Left renal pelvis (tissue), 4 donors: ENCODE measurements at regions not wholly inside any gene's neighbourhood (a gene's known extent, or its start where the extent isn't known, plus 50 kb on each side); places are given as distances from the start of the nearest gene placed in this dataset.
"Not testable (repeated sequence)": the region's sequence is repeated elsewhere in the genome, so short reads cannot be mapped to it uniquely, and the experiment has no call there.

Experiments
- DNase-seq, 4 donors: peaks; one replicate each; pipeline ENCODE4 v3.0.0-alpha.2; 2013; ENCODE audit warnings: low read depth in 4 of 4, low spot score in 3 of 4

DNA sequence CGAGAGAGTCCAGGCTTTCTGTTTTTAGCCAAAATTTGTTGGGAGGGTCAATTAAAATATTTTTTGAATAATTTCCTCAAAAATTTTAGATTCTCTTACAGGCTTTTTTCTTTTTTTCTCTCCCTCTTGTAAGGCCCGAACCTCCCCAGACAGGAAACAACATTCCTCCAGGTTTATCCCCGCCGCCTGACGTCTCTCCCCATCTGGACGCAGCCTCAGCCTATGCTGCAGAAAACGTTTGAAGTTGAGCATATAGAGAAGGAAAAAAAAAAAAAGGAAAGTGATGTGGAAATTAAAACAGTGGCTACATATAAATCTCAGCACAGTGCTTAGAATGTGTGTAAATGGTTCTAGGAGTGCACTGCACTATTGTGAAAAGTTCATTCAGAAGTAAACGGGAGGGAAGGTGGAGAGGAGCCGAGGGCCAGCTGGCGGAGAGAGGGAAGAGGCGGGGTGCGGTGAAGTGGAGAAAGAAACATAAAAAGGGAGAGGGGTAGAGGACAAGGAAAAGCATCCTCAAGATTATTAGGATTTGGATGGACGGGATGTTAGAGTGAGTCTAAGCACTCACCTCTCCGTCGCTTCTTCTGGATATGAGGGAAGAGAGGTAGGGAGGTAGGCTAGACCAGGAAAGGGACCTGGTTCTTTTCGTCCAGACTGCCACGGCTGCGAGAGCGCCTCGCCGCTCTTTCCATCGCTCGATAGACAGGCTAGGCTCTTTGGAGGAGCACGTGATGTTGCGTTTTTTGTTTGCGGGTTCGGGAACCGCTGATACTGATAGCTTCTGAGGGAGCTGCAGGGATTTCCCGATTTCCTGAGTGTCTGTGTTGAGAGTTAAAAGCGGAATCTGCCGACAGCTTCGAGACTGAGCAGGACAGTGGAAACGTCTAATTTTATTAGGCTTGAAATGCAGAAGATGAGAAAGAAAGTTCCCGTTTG lies 98.7 kb downstream of the TRIM27 start:
- DNase-seq, result no peak

DNA sequence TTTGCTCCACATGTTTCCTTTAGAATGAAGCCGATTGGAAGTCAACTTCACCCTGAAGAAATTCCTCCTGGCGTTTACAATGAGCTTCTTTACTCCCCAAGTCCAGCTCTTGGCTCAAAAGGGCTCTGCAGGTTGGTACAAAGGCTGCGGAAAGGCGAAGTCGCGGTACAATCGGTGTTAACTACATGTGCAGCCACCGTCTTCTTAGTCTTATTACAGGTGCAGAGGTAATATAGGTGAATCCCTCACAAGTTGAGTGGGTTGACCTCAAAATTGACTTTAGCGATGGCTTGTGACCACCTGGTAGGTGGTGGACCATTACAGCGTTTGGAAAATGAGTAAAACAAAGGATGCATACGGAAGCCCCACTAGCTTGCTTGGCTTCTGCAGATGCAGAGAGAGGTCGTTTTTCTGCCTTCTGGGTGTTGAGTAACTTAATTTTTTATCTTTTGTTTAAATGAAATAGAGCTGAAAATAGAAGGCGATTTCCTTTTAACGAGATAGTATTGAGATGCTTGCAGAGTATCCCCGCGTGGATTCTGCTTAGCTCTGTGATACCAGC lies 98.0 kb downstream of the TRIM27 start:
- no peak for DNase-seq

DNA sequence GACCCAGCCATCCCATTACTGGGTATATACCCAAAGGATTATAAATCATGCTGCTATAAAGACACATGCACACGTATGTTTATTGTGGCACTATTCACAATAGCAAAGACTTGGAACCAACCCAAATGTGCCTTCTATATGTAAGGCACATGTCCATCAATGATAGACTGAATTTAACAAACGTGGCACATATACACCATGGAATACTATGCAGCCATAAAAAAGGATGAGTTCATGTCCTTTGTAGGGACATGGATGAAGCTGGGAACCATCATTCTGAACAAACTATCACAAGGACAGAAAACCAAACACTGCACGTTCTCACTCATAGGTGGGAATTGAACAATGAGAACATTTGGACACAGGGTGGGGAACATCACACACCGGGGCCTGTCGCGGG lies 92.1 kb downstream of the TRIM27 start:
- DNase-seq, result not testable (repeated sequence)

DNA sequence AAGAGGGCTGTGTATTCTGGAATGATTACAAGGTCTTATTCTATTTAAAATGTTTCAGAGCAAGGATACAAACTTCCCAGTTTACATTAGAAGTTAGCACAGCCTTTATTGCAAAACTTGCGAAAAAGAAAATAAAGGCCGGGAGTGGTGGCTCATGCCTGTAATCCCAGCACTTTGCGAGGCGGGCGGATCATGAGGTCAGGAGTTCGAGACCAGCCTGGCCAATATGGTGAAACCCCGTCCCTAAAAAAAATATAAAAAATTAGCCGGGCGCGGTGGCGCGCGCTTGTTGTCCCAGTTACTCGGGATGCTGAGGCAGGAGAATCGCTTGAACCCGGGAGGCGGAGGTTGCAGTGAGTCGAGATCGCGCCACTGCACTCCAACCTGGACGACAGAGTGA lies 87.1 kb downstream of the TRIM27 start:
- not testable (repeated sequence) for DNase-seq

DNA sequence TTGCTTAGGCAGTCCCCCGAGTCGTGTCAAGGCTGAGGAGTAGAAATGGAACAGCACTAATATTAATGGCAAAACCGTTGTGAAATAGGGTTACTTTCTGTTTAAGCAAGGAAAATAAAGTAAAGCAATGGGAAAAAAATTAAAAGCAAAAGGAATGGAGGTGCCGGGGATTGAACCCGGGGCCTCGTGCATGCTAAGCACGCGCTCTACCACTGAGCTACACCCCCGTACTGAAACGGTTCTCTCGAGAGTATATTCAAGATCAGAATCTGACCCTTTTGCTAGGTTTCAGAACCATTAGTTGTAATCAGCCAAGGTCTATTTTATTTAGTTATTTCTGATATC lies 85.5 kb downstream of the TRIM27 start:
- peak; percentile 72 to 74 (median 73) for DNase-seq

DNA sequence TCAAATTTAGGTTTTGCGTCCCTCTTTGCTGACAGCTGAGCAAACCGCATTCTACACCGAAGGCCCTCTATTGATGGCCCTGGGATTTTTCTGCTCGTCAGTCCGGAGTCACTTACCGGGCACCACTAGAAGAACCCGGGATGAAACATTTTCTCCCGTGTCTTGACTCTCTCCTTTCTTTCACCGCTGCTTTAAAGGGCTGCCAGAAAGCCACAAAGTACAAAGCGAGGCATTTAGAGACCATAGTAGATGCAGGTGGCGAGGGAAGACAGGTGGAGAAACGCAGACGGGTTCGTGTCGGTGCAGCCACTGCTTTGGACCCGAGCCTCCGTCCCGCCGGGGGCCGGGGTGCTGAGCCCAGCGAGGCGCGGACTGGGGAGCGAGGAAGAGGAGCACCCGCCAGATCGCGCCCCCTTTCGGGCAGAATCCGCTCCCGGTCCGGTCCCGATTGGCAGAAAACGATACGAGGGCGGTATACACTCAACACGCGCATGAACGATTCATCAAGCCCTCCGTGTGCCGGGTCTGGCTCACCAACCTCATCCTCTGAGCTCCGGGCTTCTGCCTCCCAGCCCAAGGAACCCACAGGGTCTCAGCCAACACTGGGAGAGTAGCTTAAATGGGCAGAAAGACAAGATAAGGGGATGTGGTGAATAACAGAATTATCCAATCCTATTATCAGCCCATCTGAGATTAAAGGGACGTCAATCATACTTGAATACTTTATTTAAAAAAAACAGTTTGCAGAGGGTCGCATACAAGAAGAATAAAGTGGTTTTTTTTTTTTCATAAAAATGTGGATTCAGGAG lies 84.9 kb downstream of the TRIM27 start:
- DNase-seq, result peak in 3 of 4 donors; percentile 61 to 68 (median 64)

DNA sequence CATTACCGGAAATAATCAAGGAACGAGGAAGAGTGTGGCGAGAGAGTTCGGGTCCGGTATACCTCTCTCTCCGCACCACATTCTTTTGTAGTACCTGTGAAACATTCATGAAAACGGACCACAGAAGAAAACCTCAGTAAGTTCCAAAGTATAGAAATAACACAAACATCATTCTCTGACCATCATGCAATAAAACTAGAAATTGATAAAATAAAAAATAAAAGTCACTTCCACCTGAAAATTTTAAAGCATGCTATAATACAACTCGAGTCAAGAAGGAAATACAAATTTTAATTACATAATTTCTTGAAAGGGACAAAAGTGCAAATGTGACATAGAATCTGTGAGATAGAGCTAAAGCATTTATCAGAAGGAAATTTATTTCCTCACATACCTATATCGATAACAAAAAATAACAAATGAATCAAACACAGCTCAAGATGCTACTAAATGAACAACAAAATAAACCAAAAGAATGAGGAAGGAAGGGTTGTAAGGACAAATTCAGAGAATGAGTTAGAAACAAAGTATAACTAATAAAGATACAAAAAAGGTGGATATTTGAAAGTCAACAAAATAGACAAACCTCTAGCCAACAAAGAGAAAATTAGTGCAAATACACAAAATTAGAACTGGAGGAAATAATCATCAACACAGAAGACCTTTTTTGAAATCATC lies 84.2 kb downstream of the TRIM27 start:
- no peak for DNase-seq

DNA sequence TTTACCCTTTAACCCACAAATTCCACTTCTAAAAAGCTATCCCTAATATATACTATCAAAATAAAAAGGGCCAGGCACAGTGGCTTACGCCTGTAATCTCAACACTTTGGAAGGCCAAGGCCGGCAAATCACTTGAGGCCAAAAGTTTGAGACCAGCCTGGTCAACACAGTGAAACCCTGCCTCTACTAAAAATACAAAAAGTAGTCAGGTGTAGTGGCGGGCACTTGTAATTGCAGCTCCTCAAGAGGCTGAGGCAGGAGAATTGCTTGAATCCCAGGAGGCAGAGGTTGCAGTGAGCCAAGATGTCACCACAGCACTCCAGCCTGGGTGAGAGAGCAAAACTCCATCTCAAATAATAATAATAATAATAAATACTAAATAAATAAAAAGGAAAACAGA lies 82.5 kb downstream of the TRIM27 start:
- no peak for DNase-seq

DNA sequence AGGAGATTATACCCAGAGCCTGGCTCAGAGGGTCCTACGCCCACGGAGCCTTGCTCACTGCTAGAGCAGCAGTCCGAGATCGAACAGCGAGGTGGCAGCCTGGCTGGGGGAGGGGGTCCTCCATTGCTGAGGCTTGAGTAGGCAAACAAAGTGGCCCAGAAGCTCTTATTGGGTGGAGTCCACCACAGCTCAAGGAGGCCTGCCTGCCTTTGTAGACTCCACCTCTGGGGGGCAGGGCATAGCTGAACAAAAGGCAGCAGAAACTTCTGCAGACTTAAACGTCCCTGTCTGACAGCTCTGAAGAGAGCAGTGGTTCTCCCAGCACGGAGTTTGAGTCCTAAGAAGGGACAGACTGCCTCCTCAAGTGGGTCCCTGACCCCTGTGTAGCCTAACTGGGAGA lies 75.0 kb downstream of the TRIM27 start:
- not testable (repeated sequence) for DNase-seq
